NCI-H2081 treated with DMSO at 0.1 percent for 48 hours (cell line): ENCODE measurements at regions not wholly inside any gene's neighbourhood (a gene's known extent, or its start where the extent isn't known, plus 50 kb on each side); places are given as distances from the start of the nearest gene placed in this dataset.

Source experiments
- DNase-seq: peaks from one replicate; lab custom pipeline; 2025; lab: John Stamatoyannopoulos, UW

- DNase-seq, result no peak
Observed at GRCh38 chr22:48448821-48449220, 1378.9 kb downstream of the BRD1 start.

GRCh38 chr22:48445113-48445827, 1382.4 kb downstream of the BRD1 start:
- DNase-seq, result no peak

- DNase-seq, result no peak
Observed at GRCh38 chr22:48444320-48445112, 1383.2 kb downstream of the BRD1 start.

GRCh38 chr22:48443680-48444079, 1384.0 kb downstream of the BRD1 start:
- no peak for DNase-seq

- DNase-seq, result no peak
Observed at GRCh38 chr22:48442663-48443062, 1385.0 kb downstream of the BRD1 start.

- DNase-seq, result no peak
Observed at GRCh38 chr22:48441553-48441850, 1386.2 kb downstream of the BRD1 start.

- DNase-seq, result no peak
Observed at GRCh38 chr22:48440673-48441552, 1386.8 kb downstream of the BRD1 start.

GRCh38 chr22:48440176-48440575, 1387.5 kb downstream of the BRD1 start:
- DNase-seq, result no peak

- no peak for DNase-seq
Observed at GRCh38 chr22:48439560-48440135, 1388.0 kb downstream of the BRD1 start.

GRCh38 chr22:48438800-48439559, 1388.7 kb downstream of the BRD1 start:
- DNase-seq, result no peak

- no peak for DNase-seq
Observed at GRCh38 chr22:48438096-48438495, 1389.6 kb downstream of the BRD1 start.

GRCh38 chr22:48436201-48436931, 1391.3 kb downstream of the BRD1 start:
- no peak for DNase-seq

GRCh38 chr22:48434868-48435250, 1392.8 kb downstream of the BRD1 start:
- DNase-seq, result no peak

- DNase-seq, result no peak
Observed at GRCh38 chr22:48434156-48434867, 1393.4 kb downstream of the BRD1 start.

- DNase-seq, result no peak
Observed at GRCh38 chr22:48433647-48434046, 1394.0 kb downstream of the BRD1 start.

- no peak for DNase-seq
Observed at GRCh38 chr22:48432781-48433518, 1394.7 kb downstream of the BRD1 start.

GRCh38 chr22:48431536-48432315, 1395.9 kb downstream of the BRD1 start:
- no peak for DNase-seq

GRCh38 chr22:48431014-48431413, 1396.7 kb downstream of the BRD1 start:
- no peak for DNase-seq
